SK-N-SH (cell line): ENCODE measurements at regions not wholly inside any gene's neighbourhood (a gene's known extent, or its start where the extent isn't known, plus 50 kb on each side); places are given as distances from the start of the nearest gene placed in this dataset.

Source experiments
- CTCF ChIA-PET: fragments of 300-600, 350-600 bp; formaldehyde crosslinking; extraction: SDS; loops from one replicate; lab custom pipeline; 2021; lab: Yijun Ruan, JAX
- POLR2A ChIA-PET: fragments of 350-600 bp; sonication (Branson Sonifier 250); formaldehyde crosslinking; extraction: SDS; loops from one replicate; lab custom pipeline; 2020; ENCODE audit warnings: antibody characterized with exemption, inconsistent platforms; lab: Yijun Ruan, JAX
- DNase-seq: peaks from one replicate; pipeline ENCODE4 v3.0.0; 2012
- H2AFZ ChIP-seq: fragments of 200-600 bp; sonication (generic); 2 replicates; pipeline ENCODE4 v1.8.1; 2016; ENCODE audit warnings: antibody characterized with exemption, mild to moderate bottlenecking, low read depth
- H3F3A ChIP-seq: fragments of 200-600 bp; sonication (generic); replicated peaks from 2 replicates; pipeline ENCODE3; 2016; ENCODE audit warnings: antibody characterized with exemption, mild to moderate bottlenecking; ENCODE audit not compliant: insufficient read depth
- H3K27ac ChIP-seq, 2 experiments: fragments of 200-500 bp in 1 of 2; fragments of 200-600 bp in 1 of 2; sonication (Bioruptor generic) in 1 of 2; sonication (generic), shearing (Covaris generic) in 1 of 2; 2 replicates each; pipeline versions ENCODE4 v1.5.1 to v1.6.1; 2014 to 2016; ENCODE audit warnings: low read depth in 2 of 2, inconsistent platforms in 1 of 2, low read length in 1 of 2, mild to moderate bottlenecking in 1 of 2, mixed read lengths in 1 of 2
- H3K27me3 ChIP-seq: fragments of 200-600 bp; sonication (generic), shearing (Covaris generic); 2 replicates; pipeline ENCODE4 v1.6.1; 2016; ENCODE audit warnings: mixed run types; ENCODE audit not compliant: insufficient read depth
- H3K36me3 ChIP-seq, 2 experiments: fragments of 200-500 bp in 1 of 2; fragments of 200-600 bp in 1 of 2; sonication (Bioruptor generic) in 1 of 2; sonication (generic) in 1 of 2; replicated peaks in 1 of 2; 2 replicates each; pipeline versions ENCODE3 to v1.5.1; 2014 to 2016; ENCODE audit warnings: low read length in 1 of 2, mild to moderate bottlenecking in 1 of 2; ENCODE audit not compliant: insufficient read depth in 2 of 2, control insufficient read depth in 1 of 2
- H3K4me1 ChIP-seq, 2 experiments: fragments of 200-500 bp in 1 of 2; fragments of 200-600 bp in 1 of 2; sonication (Bioruptor generic) in 1 of 2; sonication (generic), shearing (Covaris generic) in 1 of 2; 2 replicates each; pipeline versions ENCODE4 v1.5.1 to v1.6.1; 2014 to 2016; ENCODE audit warnings: low read depth in 1 of 2, low read length in 1 of 2, mixed run types in 1 of 2; ENCODE audit not compliant: insufficient read depth in 2 of 2, control insufficient read depth in 1 of 2
- H3K4me2 ChIP-seq: fragments of 200-600 bp; sonication (generic), shearing (Covaris generic); 2 replicates; pipeline ENCODE4 v1.6.1; 2017; ENCODE audit warnings: mixed run types
- H3K4me3 ChIP-seq, 2 experiments: fragments of 200-500 bp in 1 of 2; fragments of 200-600 bp in 1 of 2; sonication (Bioruptor generic) in 1 of 2; sonication (generic), shearing (Covaris generic) in 1 of 2; 2 replicates each; pipeline versions ENCODE4 v1.5.1 to v1.8.1; 2014 to 2016; ENCODE audit warnings: low read depth in 2 of 2, inconsistent platforms in 1 of 2, low read length in 1 of 2, mild to moderate bottlenecking in 1 of 2, mixed read lengths in 1 of 2, moderate library complexity in 1 of 2
- H3K79me2 ChIP-seq: fragments of 200-600 bp; sonication (generic); 2 replicates; pipeline ENCODE4 v1.8.1; 2017; ENCODE audit warnings: mild to moderate bottlenecking; ENCODE audit not compliant: insufficient read depth
- H3K9ac ChIP-seq: fragments of 200-600 bp; sonication (generic); 2 replicates; pipeline ENCODE4 v1.6.1; 2017; ENCODE audit warnings: mixed run types
- H3K9me2 ChIP-seq: fragments of 200-600 bp; sonication (generic); 2 replicates; pipeline ENCODE4 v1.6.1; 2017; ENCODE audit warnings: mixed run types
- H3K9me3 ChIP-seq: fragments of 200-600 bp; sonication (generic); 2 replicates; pipeline ENCODE4 v1.6.1; 2017; ENCODE audit warnings: mixed run types, mild to moderate bottlenecking, moderate library complexity
- H4K20me1 ChIP-seq: fragments of 200-600 bp; sonication (generic); 2 replicates; pipeline ENCODE4 v1.6.1; 2017; ENCODE audit warnings: mild to moderate bottlenecking, mixed run types; ENCODE audit not compliant: insufficient read depth
- FOSL2 ChIP-seq: IDR thresholded peaks from 2 replicates; pipeline ENCODE4 v1.4.0; 2012; ENCODE audit warnings: low read depth, mild to moderate bottlenecking, moderate library complexity, borderline replicate concordance
- FOXJ3 ChIP-seq: sonication (generic); formaldehyde crosslinking; IDR thresholded peaks from 2 replicates; pipeline ENCODE4 v1.5.1; 2020; ENCODE audit warnings: mild to moderate bottlenecking, missing genetic modification reagents
- GABPA ChIP-seq: IDR thresholded peaks from 2 replicates; pipeline ENCODE4 v1.4.0; 2012; ENCODE audit warnings: low read depth, mild to moderate bottlenecking
- GATA2 ChIP-seq: sonication (generic); formaldehyde crosslinking; IDR thresholded peaks from 2 replicates; pipeline ENCODE4 v1.5.0; 2020; ENCODE audit warnings: mild to moderate bottlenecking, missing genetic modification reagents
- IRF3 ChIP-seq: fragments of 150-350 bp; IDR thresholded peaks from 2 replicates; pipeline ENCODE4 v1.6.1; 2016; ENCODE audit warnings: mild to moderate bottlenecking, low read depth, low read length
- JUND ChIP-seq: IDR thresholded peaks from 2 replicates; pipeline ENCODE4 v1.4.0; 2012
- MAX ChIP-seq: IDR thresholded peaks from 2 replicates; pipeline ENCODE4 v1.4.0; 2012; ENCODE audit warnings: low read depth
- MEF2A ChIP-seq: IDR thresholded peaks from 2 replicates; pipeline ENCODE4 v1.4.0; 2012; ENCODE audit warnings: low read depth, borderline replicate concordance
- MXI1 ChIP-seq: IDR thresholded peaks from 2 replicates; pipeline ENCODE4 v1.6.1; 2012; ENCODE audit warnings: mild to moderate bottlenecking, low read depth, low read length, improper control_type of control experiment
- NFIC ChIP-seq: IDR thresholded peaks from 2 replicates; pipeline ENCODE4 v1.4.0; 2012; ENCODE audit warnings: borderline replicate concordance
- RCOR1 ChIP-seq: fragments of 150-350 bp; IDR thresholded peaks from 2 replicates; pipeline ENCODE4 v1.6.1; 2017; ENCODE audit warnings: antibody characterized with exemption, low read length
- REST ChIP-seq: IDR thresholded peaks from 2 replicates; pipeline ENCODE4 v1.6.1; 2012; ENCODE audit warnings: mild to moderate bottlenecking, low read depth, low read length, moderate library complexity
- RFX5 ChIP-seq: IDR thresholded peaks from 2 replicates; pipeline ENCODE4 v1.6.1; 2012; ENCODE audit warnings: mild to moderate bottlenecking, improper control_type of control experiment, low read length
- TAF1 ChIP-seq: IDR thresholded peaks from 2 replicates; pipeline ENCODE4 v1.6.1; 2012; ENCODE audit warnings: low read depth, mild to moderate bottlenecking, low read length, moderate library complexity, borderline replicate concordance
- TCF12 ChIP-seq: IDR thresholded peaks from 2 replicates; pipeline ENCODE4 v1.4.0; 2012
- TEAD4 ChIP-seq: IDR thresholded peaks from 2 replicates; pipeline ENCODE4 v1.4.0; 2012; ENCODE audit warnings: mild to moderate bottlenecking, borderline replicate concordance; ENCODE audit not compliant: insufficient read depth
- YY1 ChIP-seq: IDR thresholded peaks from 2 replicates; pipeline ENCODE4 v1.4.0; 2012; ENCODE audit warnings: low read depth, mild to moderate bottlenecking
- ZBTB33 ChIP-seq: IDR thresholded peaks from 2 replicates; pipeline ENCODE4 v1.4.0; 2012; ENCODE audit warnings: low read depth, borderline replicate concordance
- WGBS: methylation state at CpG from one replicate; pipeline ENCODE4 v1.1.6; 2017; ENCODE audit warnings: low lambda C conversion rate; 5-methylcytosine and 5-hydroxymethylcytosine counted together

GRCh38 chr4:44120646-44121045, 328.0 kb downstream of the KCTD8 start:
- Histone ChIP-seq H3K9me3 (no peaks in the 10 kb centered on the region), H3K36me3 (no peaks in the 10 kb centered on the region), H3K27ac (no peak overlapping the region), H3K9me2 (no peaks in the 10 kb centered on the region), H2AFZ (no peak overlapping the region), H4K20me1 (no peaks in the 10 kb centered on the region), H3K27me3 (no peaks in the 10 kb centered on the region), H3K79me2 (no peaks in the 10 kb centered on the region), H3K9ac (no peak overlapping the region), H3F3A (no peaks in the 10 kb centered on the region), H3K4me3 (no peak overlapping the region), H3K4me2 (no peak overlapping the region), H3K4me1 (no peaks in the 10 kb centered on the region)
- DNase-seq, result no peak
- TF ChIP-seq FOXJ3 (CRISPR knock-in tag) (no peak), GABPA (no peak), TCF12 (no peak), IRF3 (no peak)
- 0% methylated on average over 2 of the region's 2 CpGs for WGBS
- ChIA-PET POLR2A (no interaction called here), CTCF (no interaction called here)

GRCh38 chr4:44121210-44121609, 327.4 kb downstream of the KCTD8 start:
- Histone ChIP-seq H3K4me1 (no peaks in the 10 kb centered on the region), H3K4me3 (no peak overlapping the region), H3K27me3 (no peaks in the 10 kb centered on the region), H4K20me1 (no peaks in the 10 kb centered on the region), H3K27ac (no peak overlapping the region), H3K9ac (no peak overlapping the region), H3K4me2 (no peak overlapping the region), H3K79me2 (no peaks in the 10 kb centered on the region), H3K9me2 (no peaks in the 10 kb centered on the region), H3K9me3 (no peaks in the 10 kb centered on the region), H3K36me3 (no peaks in the 10 kb centered on the region), H3F3A (no peaks in the 10 kb centered on the region), H2AFZ (no peak overlapping the region)
- WGBS, result 4% methylated on average over 1 of the region's 1 CpG
- TF ChIP-seq TAF1 (no peak), RCOR1 (no peak), GABPA (no peak), FOSL2 (no peak), MXI1 (no peak), RFX5 (no peak), MEF2A (no peak), YY1 (no peak), NFIC (no peak), MAX (no peak), ZBTB33 (no peak), JUND (no peak), IRF3 (no peak), REST (no peak), TEAD4 (no peak), GATA2 (CRISPR knock-in tag) (no peak)
- DNase-seq, result no peak
- ChIA-PET CTCF (no interaction called here), POLR2A (no interaction called here)
